Ovary (tissue), 4 donors: ENCODE measurements at regions not wholly inside any gene's neighbourhood (a gene's known extent, or its start where the extent isn't known, plus 50 kb on each side); places are given as distances from the start of the nearest gene placed in this dataset. TPM values are rescaled to one million over a fixed set of nuclear protein-coding genes. Genes with fewer than 3 reads are reported as not detected.

Source experiments
- microRNA-seq, 3 donors: library from miRNA; unstranded; fragments of <30 nt; microRNA quantifications; one replicate each; pipeline versions ENCODE4 to v1.2.0, GENCODE V29; 2019 to 2020
- small RNA-seq: library from RNA; depleted of rRNA; stranded (forward); fragments of <200 nt; gene quantifications from one replicate; pipeline ENCODE3, GENCODE V24; 2016
- donor health status: DM: no; HTN: no; CAD: no; lungs with moderate emphysema.
- donor health status: DM: no; HTN: no; CAD: no.
- donor health status: DM: yes; HTN: yes; CAD: no.

Small RNA genes in the stretch of these regions (microRNA-seq; reads per million reads assigned to microRNA genes)
- gene MIR5087 (0 reads per million in 3 donors), gene MIR6077 (0 to 0.16 (median 0) reads per million in 3 donors)

Small RNA genes in the stretch of these regions (small RNA-seq; reads per million reads assigned to genes)
- not detected for gene AC239809.1
- gene MIR6077, result not detected
- gene RF00019, result not detected
- gene RNU1-120P, result not detected
- gene RNU1-122P, result not detected
- gene RNU1-13P, result not detected
- not detected for gene RNVU1-1
- gene RNVU1-2, result not detected
- not detected for gene RNVU1-3
